HUES48 (cell line): ENCODE measurements at regions not wholly inside any gene's neighbourhood (a gene's known extent, or its start where the extent isn't known, plus 50 kb on each side); places are given as distances from the start of the nearest gene placed in this dataset.
A peak's percentile ranks its signal among the peaks of the same experiment; 100 is the strongest.

Experiments used
- H3K27ac ChIP-seq: one replicate; pipeline ENCODE4 v1.7.0; 2013; ENCODE audit warnings: low read depth, low read length, inconsistent platforms
- H3K27me3 ChIP-seq: 2 replicates; pipeline ENCODE4 v1.6.1; 2013; ENCODE audit warnings: mild to moderate bottlenecking, low read length; ENCODE audit not compliant: control insufficient read depth, insufficient read depth
- H3K36me3 ChIP-seq: 2 replicates; pipeline ENCODE4 v1.6.1; 2013; ENCODE audit warnings: low read length; ENCODE audit not compliant: control insufficient read depth, insufficient read depth
- H3K4me1 ChIP-seq: 2 replicates; pipeline ENCODE4 v1.6.1; 2013; ENCODE audit warnings: mild to moderate bottlenecking, low read length; ENCODE audit not compliant: control insufficient read depth, insufficient read depth
- H3K4me3 ChIP-seq: 2 replicates; pipeline ENCODE4 v1.5.1; 2013; ENCODE audit warnings: mild to moderate bottlenecking, low read depth, low read length
- H3K9ac ChIP-seq: 2 replicates; pipeline ENCODE4 v1.6.1; 2013; ENCODE audit warnings: mild to moderate bottlenecking, low read depth, low read length, moderate library complexity
- H3K9me3 ChIP-seq: 2 replicates; pipeline ENCODE4 v1.6.1; 2013; ENCODE audit warnings: low read length; ENCODE audit not compliant: control insufficient read depth, insufficient read depth

- H3K4me1 ChIP-seq, result peaks cover 20% of the 10 kb centered on the region
- no peaks in the 10 kb centered on the region for H3K36me3 ChIP-seq
- H3K4me3 ChIP-seq, result no peak overlapping the region
- no peak overlapping the region for H3K27ac ChIP-seq
- H3K9ac ChIP-seq, result no peak overlapping the region
- H3K9me3 ChIP-seq, result no peaks in the 10 kb centered on the region
- H3K27me3 ChIP-seq, result peaks cover 78% of the 10 kb centered on the region
Measured at GRCh38 chr4:41883988-41884734, 51.1 kb upstream of the TMEM33 start.

GRCh38 chr4:41882625-41883347 lies 52.4 kb upstream of the TMEM33 start:
- no peak overlapping the region for H3K9ac ChIP-seq
- peaks cover 92% of the 10 kb centered on the region for H3K27me3 ChIP-seq
- peak overlapping the region; percentile 51 for H3K4me3 ChIP-seq
- H3K9me3 ChIP-seq, result no peaks in the 10 kb centered on the region
- no peaks in the 10 kb centered on the region for H3K36me3 ChIP-seq
- peaks cover 32% of the 10 kb centered on the region for H3K4me1 ChIP-seq
- no peak overlapping the region for H3K27ac ChIP-seq

DNA sequence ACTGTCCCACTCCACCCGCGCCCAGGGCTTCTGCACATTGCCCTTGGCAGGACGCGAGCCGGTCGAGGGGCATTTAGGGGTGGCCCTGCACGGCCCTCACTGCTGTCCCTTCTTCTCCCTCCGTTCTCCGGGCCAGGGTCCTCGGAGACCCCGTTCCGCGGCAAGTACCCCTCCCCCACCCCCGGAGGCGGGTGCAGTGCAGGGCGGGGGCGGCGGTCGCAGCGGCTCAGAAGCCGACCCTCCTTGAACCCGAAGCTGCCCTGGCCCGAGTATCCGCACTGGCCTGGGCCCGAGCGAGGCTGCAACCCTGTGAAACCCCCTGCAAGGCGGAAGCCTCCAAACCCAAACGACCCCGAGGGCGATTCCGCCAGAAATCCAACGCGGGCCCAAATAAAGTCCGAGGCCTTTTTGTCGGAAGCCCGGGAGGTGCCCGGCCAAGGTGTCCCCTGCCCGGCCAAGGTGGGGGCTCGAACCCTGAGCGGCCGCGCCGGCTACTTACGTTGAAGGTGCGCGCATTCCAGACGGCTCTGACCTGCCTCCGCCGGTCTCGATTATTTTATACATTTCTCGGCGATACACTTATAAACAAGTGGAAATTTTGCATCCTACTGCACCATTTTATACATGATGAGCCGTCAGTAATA lies 53.1 kb upstream of the TMEM33 start:
- Histone ChIP-seq H3K36me3 (no peaks in the 10 kb centered on the region), H3K9ac (no peak overlapping the region), H3K9me3 (no peaks in the 10 kb centered on the region), H3K27ac (no peak overlapping the region), H3K4me1 (peaks cover 35% of the 10 kb centered on the region), H3K4me3 (peak overlapping the region; percentile 51), H3K27me3 (peaks cover 98% of the 10 kb centered on the region)

DNA sequence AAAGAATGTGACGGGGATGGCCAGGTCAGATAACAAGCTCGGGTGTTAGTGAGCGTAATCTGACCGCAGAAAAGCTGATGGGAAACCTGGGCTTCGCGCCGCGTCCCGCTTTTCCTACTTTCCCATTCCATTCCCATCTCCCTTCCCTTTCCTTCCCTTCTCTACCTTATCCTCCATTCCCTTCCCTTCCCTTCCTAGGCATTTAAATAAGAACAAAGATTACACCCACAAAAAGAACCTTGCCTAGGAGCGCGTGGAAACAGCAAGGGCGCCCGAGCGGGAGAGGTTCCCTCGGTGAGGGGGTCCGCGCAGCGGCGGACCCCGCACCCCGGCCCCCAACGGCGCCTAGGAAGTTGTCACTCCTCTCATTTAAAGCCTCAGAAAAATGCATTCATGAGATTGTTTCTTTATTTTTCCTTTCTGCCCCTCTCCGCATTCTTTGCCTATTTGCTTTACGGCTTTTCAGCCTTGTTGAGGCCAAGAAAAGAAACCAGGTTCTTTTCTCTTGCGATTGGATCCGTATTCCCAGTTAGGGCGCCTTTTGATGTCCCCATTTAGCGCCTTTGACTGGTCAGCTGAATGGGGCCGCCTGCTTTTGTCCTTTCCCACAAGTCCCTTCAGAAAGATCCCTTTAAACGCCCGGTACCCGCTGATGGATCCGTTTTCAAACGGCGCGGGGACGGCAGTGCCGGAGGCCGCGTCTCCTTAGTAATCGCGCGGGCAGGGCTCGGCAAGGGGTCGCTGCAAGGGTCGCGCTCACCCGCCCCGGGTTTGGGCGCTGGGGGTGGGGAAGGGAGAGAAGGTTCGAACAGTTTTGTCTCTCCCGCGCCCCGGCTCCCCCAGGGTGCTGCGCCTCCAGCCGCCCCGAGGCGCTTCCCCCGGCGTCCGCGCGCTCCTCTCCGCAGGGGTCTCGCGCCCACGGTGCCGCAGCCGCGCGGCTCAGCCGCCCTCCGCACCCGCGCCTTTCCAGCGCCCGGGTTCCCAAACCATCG lies 54.1 kb upstream of the TMEM33 start:
- H3K27me3 ChIP-seq, result peaks cover 98% of the 10 kb centered on the region
- H3K9ac ChIP-seq, result no peak overlapping the region
- H3K4me3 ChIP-seq, result peak overlapping the region; percentile 51

DNA sequence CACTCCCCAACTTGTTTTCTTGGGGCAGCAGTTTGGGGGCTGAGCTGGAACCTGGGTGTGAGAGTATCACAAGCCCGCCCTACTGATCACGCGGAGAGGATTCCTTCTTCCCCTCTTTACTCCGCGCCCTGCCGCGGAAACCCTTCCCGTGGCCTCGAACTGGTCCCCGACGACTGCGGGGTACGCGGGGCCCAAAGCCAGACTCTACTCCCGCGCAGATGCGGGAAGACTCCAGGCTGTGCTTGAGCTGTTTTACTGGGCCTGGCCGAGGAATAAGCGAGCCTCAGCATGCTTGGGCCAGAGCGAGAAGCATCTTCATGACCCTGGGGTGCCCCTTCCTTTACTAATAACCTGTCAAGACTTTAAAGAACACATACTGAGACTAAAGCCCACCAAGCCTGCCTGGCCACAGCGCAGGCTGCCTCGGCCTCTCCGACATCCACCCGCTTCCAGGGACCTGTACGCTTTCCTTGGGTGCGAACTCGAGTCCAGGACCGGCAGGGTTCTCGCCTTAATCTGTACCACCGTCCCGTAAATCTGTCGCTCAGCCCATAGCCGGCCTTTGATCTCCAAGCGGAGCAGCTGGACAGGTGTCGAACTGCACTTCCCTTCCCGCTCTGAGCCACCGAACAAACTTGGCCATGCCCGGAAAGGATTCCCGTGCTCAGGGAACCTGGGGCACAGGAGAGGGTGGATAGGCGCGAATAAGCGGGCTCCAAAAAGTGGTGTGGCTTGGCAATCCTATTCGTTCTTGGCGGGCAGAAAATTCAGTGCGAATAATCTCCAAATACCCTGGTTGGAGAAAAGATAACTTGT lies 55.0 kb upstream of the TMEM33 start:
- Histone ChIP-seq H3K9me3 (no peaks in the 10 kb centered on the region), H3K27ac (no peak overlapping the region), H3K27me3 (peaks cover 100% of the 10 kb centered on the region), H3K4me3 (peak overlapping the region; percentile 51; the same call in 1 of the 2 replicates), H3K36me3 (no peaks in the 10 kb centered on the region), H3K9ac (no peak overlapping the region), H3K4me1 (peaks cover 35% of the 10 kb centered on the region)

More for the DNA sequence above, 54.1 kb upstream of the TMEM33 start:
- Histone ChIP-seq H3K4me1 (peaks cover 35% of the 10 kb centered on the region), H3K27ac (no peak overlapping the region), H3K36me3 (no peaks in the 10 kb centered on the region), H3K9me3 (no peaks in the 10 kb centered on the region)

- no peak overlapping the region for H3K27ac ChIP-seq
- H3K9me3 ChIP-seq, result no peaks in the 10 kb centered on the region
- no peak overlapping the region for H3K4me3 ChIP-seq
- H3K4me1 ChIP-seq, result peaks cover 35% of the 10 kb centered on the region
- H3K9ac ChIP-seq, result no peak overlapping the region
- H3K27me3 ChIP-seq, result peaks cover 100% of the 10 kb centered on the region
- no peaks in the 10 kb centered on the region for H3K36me3 ChIP-seq
Measured at GRCh38 chr4:41879552-41879951, 55.7 kb upstream of the TMEM33 start.

DNA sequence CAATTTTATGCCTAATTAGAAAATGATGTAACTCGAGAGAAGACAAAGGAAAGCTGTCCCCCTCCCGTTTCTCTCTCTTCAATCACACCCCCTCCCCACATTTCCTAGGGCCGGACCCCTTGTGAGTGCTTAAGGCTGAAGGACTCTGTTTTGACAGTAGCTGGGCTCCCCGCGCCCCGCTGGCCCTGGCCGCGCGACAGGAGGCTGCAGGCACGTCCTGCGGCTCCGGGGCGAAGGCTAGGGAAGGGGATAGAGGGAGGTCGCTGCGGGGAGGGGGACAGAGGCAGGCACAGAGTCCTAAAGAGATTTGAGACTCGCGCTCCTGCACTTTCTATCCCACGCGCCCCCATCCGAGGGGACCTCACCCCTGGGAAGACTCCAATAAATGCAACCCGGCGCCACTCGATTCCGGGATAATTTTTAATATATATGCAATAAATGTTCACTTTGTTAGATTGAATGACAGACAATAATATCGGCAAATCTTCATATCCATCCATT lies 56.2 kb upstream of the TMEM33 start:
- H3K9me3 ChIP-seq, result no peaks in the 10 kb centered on the region
- H3K4me1 ChIP-seq, result peaks cover 40% of the 10 kb centered on the region
- H3K4me3 ChIP-seq, result peak overlapping the region; percentile 35
- no peak overlapping the region for H3K9ac ChIP-seq
- H3K36me3 ChIP-seq, result no peaks in the 10 kb centered on the region
- H3K27ac ChIP-seq, result no peak overlapping the region
- peaks cover 100% of the 10 kb centered on the region for H3K27me3 ChIP-seq

DNA sequence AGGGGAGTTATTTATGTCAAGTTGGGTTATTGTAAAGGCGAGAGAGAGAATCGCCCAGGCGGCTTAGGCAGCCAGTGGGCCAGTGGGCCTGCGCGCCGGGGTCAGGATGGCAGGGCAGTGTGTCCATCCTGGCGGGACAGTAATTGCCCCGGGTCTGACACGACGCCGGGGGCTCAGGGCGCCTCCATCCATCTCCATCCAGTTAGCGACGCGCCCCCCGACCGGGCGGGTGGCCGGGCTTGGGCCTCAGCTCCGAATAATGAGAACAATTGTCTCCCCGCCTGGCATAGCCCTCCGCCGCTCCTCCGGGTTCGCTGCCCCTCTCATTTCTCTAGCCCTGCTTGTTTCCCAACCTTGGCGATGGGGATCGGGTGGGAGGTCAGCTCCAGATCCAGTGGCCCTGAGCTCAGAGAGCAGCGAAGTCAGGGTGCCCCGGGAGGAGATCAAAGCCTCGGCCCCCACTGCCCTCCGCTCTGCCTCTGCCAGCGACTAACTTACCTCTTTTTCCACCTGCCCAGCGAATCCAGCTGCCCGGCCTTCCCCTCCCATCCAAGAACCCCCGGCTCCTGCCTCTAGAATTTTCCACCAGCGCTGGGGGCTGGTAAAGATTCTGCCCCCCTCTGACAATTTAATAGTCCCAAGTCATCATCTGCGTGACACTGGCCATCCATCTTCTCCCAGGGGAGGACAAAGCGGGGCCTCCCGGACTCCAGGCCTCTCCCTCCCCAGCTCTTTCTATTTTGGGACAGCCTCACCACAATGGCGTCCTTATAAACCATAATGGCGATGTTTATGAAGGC lies 56.9 kb upstream of the TMEM33 start:
- H3K4me1 ChIP-seq, result peaks cover 46% of the 10 kb centered on the region
- H3K9ac ChIP-seq, result no peak overlapping the region
- H3K27ac ChIP-seq, result no peak overlapping the region
- peaks cover 100% of the 10 kb centered on the region for H3K27me3 ChIP-seq
- no peaks in the 10 kb centered on the region for H3K9me3 ChIP-seq
- no peaks in the 10 kb centered on the region for H3K36me3 ChIP-seq
- peak overlapping the region; percentile 35 for H3K4me3 ChIP-seq

DNA sequence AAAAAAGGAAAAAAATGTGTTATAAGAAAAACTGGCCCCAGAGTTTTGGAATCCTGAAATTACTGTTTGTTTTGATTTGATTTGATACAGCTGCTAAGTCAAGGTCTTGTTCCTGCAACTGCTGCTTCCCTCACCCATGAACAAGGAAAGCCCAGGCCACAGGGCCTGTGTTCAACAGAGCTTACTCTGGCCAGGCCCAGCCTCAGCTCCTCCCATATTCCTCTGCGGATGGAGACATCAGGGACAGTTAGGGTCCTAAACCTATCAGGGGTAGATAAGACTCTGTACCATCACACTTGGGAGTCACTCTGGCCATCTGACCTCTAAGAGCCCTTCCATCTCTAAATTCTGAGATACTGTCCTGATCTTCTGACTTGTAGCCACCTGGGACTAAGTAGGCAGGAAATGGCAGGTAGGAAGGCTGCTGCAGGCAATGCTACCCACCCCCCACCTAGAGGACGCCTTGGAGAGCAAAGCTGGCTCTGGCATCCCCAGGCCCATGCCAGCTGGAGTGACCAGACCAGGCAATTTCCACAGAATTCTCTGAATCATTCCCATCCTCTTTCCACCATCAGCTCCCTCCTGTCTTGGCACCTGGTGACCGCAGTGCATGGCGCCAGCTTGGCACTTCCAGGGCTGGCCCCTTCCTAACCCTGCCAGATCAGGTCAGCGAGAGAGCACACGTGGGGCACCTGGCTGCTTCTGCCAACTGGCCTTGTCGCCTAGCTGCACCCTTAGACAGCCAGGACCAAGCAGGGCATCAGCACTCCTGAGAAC lies 58.0 kb upstream of the TMEM33 start:
- Histone ChIP-seq H3K36me3 (no peaks in the 10 kb centered on the region), H3K9ac (no peak overlapping the region), H3K27ac (no peak overlapping the region), H3K4me3 (no peak overlapping the region), H3K4me1 (peaks cover 54% of the 10 kb centered on the region), H3K9me3 (no peaks in the 10 kb centered on the region), H3K27me3 (peaks cover 100% of the 10 kb centered on the region)
